GM12892 (cell line): ENCODE measurements at regions not wholly inside any gene's neighbourhood (a gene's known extent, or its start where the extent isn't known, plus 50 kb on each side); places are given as distances from the start of the nearest gene placed in this dataset.

Experiments
- DNase-seq: peaks from one replicate; pipeline ENCODE4 v3.0.0; 2011; ENCODE audit not compliant: insufficient read length
- FAIRE-seq: peaks from 2 replicates; lab custom pipeline; 2011; peaks lifted over from hg19 to GRCh38; lab: Jason Lieb, UNC
- POLR2A ChIP-seq: IDR thresholded peaks from 2 replicates; pipeline ENCODE4 v1.6.1; 2011; ENCODE audit warnings: low read depth, low read length, control low read depth
- POLR2AphosphoS5 ChIP-seq: IDR thresholded peaks from 2 replicates; pipeline ENCODE4 v1.6.1; 2011; ENCODE audit warnings: low read depth, low read length, control low read depth
- TAF1 ChIP-seq: IDR thresholded peaks from 2 replicates; pipeline ENCODE4 v1.6.1; 2011; ENCODE audit warnings: low read depth, mild to moderate bottlenecking, control low read depth, low read length, borderline replicate concordance

DNA sequence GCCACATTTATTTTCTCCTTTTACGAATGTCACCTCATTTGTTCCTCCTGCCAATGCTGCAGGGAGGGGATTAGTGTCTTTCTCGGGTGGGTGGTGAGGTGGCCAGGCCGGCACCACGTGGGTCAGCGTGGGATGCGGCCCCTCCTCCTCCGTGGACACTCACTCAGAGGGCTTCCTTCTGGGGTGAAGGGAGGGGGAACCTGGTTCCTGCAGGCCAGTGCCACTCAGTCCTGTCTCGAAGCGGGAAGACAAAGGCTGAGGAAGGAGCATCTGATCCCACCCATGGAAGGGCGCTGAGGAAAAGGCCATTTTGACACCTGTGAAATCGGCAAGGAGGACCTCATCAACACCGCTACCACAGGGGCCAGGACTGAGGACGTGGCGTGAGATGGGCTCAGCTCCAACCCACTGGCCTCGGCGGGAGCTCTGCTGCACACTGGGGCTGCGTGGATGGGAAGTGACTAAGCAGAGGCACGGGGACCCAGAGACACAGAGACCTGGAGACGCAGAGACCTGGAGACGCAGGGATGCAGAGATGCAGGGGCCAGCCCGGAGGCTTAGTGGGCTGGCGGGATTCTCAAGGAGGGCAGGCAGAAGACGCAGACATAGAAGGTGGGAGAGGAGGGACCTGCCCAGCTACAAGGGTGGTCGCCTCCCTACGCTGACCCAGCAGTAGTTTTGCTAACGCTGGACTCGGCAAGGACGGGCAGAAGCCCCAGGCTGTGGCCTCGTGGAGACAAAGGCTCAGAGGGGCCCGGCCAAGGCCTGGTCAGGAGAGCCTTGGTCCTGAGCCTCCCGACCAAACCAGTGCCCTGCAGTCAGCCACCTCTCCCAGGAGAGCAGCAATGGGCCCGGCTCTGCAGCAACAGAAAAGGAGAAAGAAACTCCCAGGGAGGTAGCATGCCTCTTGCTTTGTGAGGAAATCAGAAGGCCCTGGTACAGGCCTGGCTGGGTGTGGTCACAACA is 1071.2 kb downstream of the BRD1 start:
- FAIRE-seq, result no peak
- DNase-seq, result no peak
- TF ChIP-seq POLR2A (no peak), POLR2AphosphoS5 (no peak), TAF1 (no peak)

DNA sequence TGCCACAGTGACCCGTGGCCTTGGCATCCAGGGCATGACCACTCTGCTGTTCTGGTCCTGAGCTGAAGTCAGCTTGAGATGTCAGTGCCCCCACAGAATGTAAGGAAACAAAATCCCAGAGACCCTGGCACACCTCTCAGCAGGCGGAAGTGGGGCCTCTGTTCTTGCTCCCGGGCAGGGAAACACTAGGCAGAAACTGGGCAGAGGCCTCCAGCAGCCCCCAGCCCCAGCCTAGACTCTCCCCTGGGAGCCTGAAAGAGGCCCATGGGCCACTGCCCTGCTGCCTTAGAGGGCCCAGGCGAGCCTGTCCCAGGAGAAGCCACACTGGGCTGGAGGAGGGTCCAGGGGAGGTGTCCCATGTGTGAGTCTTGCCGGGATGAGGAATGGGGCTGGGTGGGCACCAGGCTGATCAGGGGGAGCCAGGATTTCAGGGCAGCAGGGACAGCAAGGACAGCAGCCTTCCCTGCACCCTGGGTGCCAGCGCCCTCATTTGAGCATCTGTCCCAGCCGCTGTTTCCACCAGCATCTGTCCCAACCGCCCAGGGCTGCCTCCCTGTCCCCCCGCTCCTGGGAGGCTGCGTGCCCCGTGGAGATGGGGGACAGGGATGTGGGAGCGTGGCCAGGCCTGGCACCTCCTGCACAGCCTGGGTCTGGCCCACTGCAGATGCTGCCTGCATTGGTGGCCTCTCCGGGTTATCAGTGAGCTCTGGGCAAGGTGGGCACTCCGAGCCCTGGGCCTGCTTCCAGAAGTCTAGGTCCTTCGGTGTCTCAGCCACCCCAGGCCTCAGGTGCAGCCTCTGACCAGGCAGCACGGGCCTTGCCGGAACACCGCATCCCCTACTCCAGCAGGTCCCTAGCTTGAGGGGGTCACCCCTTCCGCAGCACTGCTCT is 1072.4 kb downstream of the BRD1 start:
- no peak for TF ChIP-seq POLR2A
- TF ChIP-seq POLR2AphosphoS5, result no peak
- TF ChIP-seq TAF1, result no peak
- DNase-seq (no peak), FAIRE-seq (no peak)

DNA sequence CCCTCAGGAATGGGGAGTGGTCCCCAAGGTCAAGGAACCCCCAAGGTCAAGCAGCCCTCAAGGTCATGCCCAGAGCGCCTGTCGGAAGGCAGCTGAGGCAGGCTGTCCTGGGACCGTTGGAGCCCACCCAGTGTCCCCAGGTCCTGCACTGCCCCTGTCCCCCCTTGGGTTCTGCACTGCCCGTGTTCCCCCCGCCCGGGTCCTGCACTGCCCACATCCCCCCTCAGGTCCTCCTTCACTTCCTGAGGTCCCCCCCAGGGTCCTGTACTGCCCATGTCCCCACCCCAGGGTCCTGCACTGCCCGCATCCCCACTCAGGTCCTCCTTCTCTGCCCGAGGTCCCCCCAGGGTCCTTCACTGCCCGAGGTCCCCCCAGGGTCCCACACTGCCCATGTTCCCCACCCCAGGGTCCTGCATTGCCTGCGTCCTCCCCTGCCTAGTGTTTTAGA is 1073.0 kb downstream of the BRD1 start:
- TF ChIP-seq POLR2AphosphoS5 (no peak), POLR2A (no peak), TAF1 (no peak)
- DNase-seq (no peak), FAIRE-seq (no peak)

DNA sequence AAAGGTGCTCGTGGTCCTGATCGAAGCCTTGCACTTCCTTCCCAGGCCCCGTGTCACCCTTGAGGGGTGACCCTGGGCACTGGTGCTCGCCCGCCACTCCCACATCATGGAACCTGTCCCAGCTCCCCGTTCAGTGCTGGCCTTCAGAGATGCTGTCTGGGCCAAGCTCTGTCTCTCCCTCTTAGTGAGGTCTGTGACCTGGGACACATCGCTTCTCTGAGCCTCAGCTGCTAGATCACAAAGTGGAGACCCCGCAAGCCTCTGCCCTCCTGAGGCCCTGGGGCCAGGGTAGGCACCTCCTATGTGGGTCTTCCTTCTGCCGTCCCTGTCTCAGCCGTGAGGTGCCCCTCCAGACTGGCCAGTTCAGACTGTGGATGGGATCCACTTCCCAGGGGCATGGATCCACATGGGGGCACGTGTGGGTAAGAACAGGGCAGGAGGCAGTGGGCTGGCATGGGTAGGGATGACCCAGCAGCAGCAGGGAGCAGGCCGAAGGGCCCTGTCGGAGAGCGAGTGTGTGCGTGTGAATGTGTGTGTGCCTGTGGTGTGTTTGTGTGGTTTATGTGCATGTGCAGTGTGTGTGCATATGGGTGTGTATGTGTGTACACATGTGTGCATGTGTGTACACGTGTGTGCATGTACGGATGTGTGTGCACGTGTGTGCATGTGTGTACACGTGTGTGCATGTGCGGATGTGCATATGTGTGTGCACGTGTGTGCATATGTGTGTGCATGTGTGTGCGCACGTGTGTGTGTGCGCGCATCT is 1073.7 kb downstream of the BRD1 start:
- TF ChIP-seq POLR2A, result no peak
- TF ChIP-seq TAF1, result no peak
- no peak for TF ChIP-seq POLR2AphosphoS5
- DNase-seq (no peak), FAIRE-seq (no peak)

DNA sequence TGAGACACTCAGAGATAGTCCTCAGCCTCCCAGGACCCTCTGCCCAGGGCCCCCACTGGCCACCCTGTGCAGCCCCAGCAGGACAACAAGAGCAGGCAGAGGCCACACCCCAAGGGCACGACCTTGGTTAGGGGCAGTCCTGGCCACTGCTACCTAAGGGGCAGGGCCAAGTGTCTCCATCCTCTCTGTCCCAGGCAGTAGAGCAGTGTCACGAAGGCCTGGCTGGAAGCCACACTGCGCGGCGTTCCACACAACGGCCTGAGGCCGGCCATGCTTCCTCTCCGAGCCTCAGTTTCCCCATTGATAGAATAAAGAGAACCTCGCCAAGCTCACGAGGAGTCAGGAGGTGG is 1074.3 kb downstream of the BRD1 start:
- no peak for FAIRE-seq
- TF ChIP-seq POLR2AphosphoS5 (no peak), TAF1 (no peak), POLR2A (no peak)
- DNase-seq, result no peak

DNA sequence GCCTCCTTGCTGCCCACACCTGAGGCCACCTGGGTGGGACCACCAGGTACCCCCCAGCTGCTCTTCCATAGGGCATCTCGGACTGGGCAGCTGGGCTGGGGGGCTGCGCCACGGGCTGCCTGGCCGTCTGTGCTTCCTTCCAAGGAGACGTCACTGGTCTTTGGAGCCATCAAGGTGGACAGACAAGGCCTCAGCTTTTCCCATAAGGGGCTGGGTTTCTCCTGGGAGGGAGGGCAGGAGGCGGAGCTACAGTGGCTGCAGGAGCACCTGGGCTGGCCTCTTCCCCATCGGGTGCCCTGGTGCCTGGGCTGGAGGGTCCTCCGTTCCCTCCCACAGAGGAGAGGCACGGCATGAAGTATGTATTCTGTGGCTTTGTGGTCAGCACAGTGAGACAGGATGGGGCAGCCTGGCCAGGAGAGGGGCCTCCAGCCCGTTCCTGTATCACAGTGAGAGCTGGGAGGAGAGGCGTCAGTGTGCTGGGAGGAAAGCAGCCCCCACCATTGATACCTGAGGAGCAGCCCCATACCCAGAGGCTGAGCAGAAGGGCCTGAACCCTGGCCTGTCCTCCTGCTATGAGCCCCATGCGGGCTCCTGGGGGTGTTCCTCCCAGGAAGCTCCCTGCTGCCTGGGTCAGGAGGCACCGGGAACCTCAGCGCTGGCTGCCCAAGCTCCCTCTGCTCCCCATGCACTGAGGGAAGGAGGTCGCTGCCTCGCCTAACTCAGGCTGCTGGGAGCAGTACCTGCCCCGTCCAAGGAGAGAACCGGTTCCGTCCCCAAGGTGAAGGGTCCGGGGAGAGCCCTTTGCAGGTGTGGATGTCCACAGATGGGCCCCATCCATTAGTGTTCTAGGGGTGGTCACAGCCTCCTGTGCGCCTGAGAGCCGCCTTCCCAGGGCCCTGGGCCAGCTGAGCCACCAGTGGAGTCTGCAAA is 1075.0 kb downstream of the BRD1 start:
- DNase-seq (no peak), FAIRE-seq (no peak)
- no peak for TF ChIP-seq TAF1
- TF ChIP-seq POLR2A, result no peak
- TF ChIP-seq POLR2AphosphoS5, result no peak

DNA sequence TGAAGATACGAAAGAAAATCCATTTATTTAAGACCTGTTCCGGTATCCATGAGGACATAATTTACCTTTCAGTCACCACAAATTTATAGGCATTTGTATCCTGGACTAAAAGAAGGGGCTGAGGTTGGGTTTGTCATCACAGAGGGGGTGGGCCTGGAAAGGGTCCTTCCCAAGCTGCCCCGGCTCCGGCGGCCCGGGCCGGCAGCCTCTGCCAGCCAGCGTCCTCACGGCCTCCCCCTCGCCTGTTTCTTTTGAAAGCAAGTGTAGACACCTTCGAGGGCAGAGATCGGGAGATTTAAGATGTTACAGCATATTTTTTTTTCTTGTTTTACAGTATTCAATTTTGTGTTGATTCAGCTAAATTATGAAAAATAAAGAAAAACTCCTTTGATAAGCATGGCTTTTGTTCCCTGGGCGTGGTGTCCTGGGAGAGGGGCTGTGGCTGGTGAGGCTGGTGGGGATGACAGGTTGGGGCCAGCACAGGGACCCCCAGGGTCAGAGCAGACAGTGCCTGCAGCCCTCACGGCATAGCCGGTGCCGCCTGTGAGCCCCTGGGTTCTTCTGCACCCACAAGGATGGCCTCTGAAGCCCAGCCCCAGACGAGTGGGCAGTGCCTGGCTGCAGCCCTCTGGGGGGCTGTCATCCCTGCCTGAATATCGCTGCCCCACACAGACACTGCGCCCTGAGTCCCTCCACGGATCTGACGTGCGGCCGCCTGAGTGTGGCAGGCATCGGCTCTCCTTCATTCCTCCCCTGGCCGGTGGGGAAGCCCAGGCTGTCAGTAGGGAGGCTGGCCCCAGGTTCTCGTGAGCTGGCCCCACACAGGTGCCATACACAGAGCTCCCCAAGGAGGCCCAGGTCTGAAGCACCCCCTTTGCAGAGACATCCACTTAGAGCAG is 1075.9 kb downstream of the BRD1 start:
- FAIRE-seq (no peak), DNase-seq (no peak)
- TF ChIP-seq POLR2A, result no peak
- no peak for TF ChIP-seq POLR2AphosphoS5
- no peak for TF ChIP-seq TAF1

DNA sequence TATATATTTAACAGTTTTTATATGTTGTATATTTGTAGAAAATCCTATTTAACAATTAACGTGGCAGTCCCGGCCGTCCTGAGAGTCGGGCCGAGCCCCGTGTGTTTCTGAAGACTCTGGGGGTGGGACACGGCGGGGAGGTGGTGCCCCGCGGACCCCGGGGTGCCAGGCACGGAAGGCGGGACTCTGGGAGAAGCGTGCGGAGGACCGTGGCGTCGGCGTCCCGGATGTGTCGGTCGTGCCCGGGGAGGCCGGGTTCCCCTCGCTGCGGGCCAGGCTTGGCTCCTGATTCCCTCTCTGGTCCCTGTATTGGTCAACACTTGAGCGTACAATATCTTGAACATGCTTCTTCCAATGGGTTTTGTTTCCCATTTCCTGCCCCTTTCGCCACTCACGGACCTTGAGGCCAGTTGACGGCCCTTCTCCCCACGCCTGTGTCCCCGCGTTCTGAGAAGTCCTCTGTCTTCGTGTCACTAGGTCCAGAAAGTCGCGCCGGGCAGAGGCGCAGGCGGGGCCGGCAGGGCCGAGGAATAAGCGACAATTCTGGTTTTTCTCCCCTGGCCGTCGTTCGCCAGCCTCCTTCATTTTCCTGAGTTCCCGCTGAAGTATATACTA is 1076.7 kb downstream of the BRD1 start:
- TF ChIP-seq POLR2A (no peak), TAF1 (no peak), POLR2AphosphoS5 (no peak)
- FAIRE-seq (no peak), DNase-seq (no peak)

DNA sequence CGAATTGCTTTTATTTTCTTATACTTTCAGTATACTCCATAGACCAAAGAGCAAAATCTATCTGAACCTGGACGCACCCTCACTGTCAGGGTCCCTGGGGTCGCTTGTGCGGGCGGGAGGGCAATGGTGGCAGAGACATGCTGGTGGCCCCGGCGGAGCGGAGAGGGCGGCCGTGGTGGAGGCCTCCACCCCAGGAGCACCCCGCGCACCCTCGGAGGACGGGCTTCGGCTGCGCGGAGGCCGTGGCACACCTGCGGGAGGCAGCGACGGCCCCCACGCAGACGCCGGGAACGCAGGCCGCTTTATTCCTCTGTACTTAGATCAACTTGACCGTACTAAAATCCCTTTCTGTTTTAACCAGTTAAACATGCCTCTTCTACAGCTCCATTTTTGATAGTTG is 1077.4 kb downstream of the BRD1 start:
- no peak for TF ChIP-seq POLR2AphosphoS5
- TF ChIP-seq TAF1, result no peak
- no peak for TF ChIP-seq POLR2A
- DNase-seq, result no peak
- no peak for FAIRE-seq

DNA sequence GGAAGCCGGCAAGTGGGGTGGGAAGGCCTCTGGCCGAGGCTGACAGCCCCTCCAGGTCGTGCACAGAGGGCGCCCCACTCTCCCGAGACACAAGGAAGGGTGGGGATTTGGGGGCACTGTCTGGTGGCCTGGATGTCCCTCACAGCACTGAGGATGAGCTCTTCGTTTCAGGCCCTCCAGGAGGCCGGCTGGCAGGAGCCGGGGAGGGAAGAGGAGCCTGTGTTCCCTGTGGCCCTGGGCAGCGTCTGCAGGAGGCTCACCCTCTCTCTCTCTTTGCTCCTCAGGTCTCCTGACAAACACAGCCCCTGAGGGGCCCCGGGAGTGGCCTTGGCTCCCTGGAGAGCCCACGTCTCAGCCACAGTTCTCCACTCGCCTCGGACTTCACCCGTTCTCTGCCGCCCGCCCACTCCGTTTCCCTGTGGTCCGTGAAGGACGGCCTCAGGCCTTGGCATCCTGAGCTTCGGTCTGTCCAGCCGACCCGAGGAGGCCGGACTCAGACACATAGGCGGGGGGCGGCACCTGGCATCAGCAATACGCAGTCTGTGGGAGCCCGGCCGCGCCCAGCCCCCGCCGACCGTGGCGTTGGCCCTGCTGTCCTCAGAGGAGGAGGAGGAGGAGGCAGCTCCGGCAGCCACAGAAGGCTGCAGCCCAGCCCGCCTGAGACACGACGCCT is 1078.0 kb downstream of the BRD1 start:
- DNase-seq (no peak), FAIRE-seq (no peak)
- TF ChIP-seq POLR2AphosphoS5 (no peak), TAF1 (no peak), POLR2A (no peak)
